ENCODE measurements at regions not wholly inside any gene's neighbourhood (a gene's known extent, or its start where the extent isn't known, plus 50 kb on each side); places are given as distances from the start of the nearest gene placed in this dataset.

- TF ChIP-seq CTCF (IDR thresholded peaks at IDR 0.05 in 8 of 11, conservative IDR thresholded peaks at IDR 0.05 in 3 of 11) = no peak
- no peak for TF ChIP-seq POLR2A (IDR thresholded peaks at IDR 0.05)
These were observed 179.7 kb upstream of the AGR3 start for GRCh38 chr7:17061443-17061842.

Measured in spleen (tissue), 7 donors.